Activated gamma-delta T cell treated with Interleukin-2 at 50 U/mL for 16 hours (primary cell): ENCODE measurements at regions not wholly inside any gene's neighbourhood (a gene's known extent, or its start where the extent isn't known, plus 50 kb on each side); places are given as distances from the start of the nearest gene placed in this dataset.
A peak's percentile ranks its signal among the peaks of the same experiment; 100 is the strongest.

Experiments
- DNase-seq: peaks from one replicate; pipeline ENCODE4 v3.0.0-alpha.2; 2020

- DNase-seq = no peak
These were observed 67.3 kb upstream of the VRK1 start for GRCh38 chr14:96729889-96730288.

GRCh38 chr14:96730386-96730785 lies 66.8 kb upstream of the VRK1 start:
- no peak for DNase-seq

GRCh38 chr14:96734076-96734622 lies 63.0 kb upstream of the VRK1 start:
- no peak for DNase-seq

- DNase-seq = no peak
These were observed 61.7 kb upstream of the VRK1 start for GRCh38 chr14:96735526-96735925.

GRCh38 chr14:96736439-96736838 lies 60.7 kb upstream of the VRK1 start:
- no peak for DNase-seq

GRCh38 chr14:96737881-96738280 lies 59.3 kb upstream of the VRK1 start:
- DNase-seq = no peak

GRCh38 chr14:96739200-96739910 lies 57.8 kb upstream of the VRK1 start:
- no peak for DNase-seq

GRCh38 chr14:96741151-96741977 lies 55.8 kb upstream of the VRK1 start:
- DNase-seq = peak; percentile 71

- DNase-seq = no peak
These were observed 52.9 kb upstream of the VRK1 start for GRCh38 chr14:96744262-96744661.

- no peak for DNase-seq
These were observed 51.6 kb upstream of the VRK1 start for GRCh38 chr14:96745500-96746051.

GRCh38 chr14:96746101-96746500 lies 51.1 kb upstream of the VRK1 start:
- no peak for DNase-seq

- no peak for DNase-seq
These were observed 50.2 kb upstream of the VRK1 start for GRCh38 chr14:96747006-96747405.
